ENCODE measurements at regions not wholly inside any gene's neighbourhood (a gene's known extent, or its start where the extent isn't known, plus 50 kb on each side); places are given as distances from the start of the nearest gene placed in this dataset.

DNA sequence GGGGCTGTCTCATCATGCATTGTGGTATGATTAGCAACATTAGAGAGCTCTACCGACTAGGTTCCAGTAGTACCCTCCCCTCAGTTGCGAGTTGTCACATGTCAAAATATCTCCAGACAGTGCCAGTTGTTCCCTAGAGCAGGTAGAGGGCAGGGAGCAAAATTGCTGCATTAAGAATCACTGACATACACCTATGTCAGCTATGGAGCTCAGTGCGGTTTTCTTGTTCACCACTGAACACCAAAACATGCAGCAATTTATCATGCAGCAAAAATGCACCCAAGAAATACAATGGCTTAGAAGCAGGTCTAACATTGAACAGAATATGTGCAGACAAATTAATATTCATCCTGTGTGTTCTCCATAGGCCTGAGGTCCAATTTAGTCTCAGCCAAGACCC, 186.9 kb upstream of the STARD13 start:
- no peak overlapping the region for H3K14ac ChIP-seq (ENCODE audit: low read length)
- H3K9me3 ChIP-seq (ENCODE audit: insufficient read depth, low read depth, low read length) = no peaks in the 10 kb centered on the region
- no peaks in the 10 kb centered on the region for H3K79me1 ChIP-seq (ENCODE audit: low read length)
- no peak overlapping the region for H3K4me2 ChIP-seq (ENCODE audit: low read length)
- WGBS (ENCODE audit: extremely low coverage, insufficient coverage, insufficient read length) = no CpG with 5 or more reads among the region's 3 CpGs
- H4K12ac ChIP-seq (ENCODE audit: low read depth, low read length) = no peak overlapping the region
- H3K4me3 ChIP-seq (ENCODE audit: low read depth, low read length) = no peak overlapping the region
- H3K4me1 ChIP-seq (ENCODE audit: control insufficient read depth in 1 of 2, insufficient read depth in 2 of 2, low read length in 2 of 2) = no peaks in the 10 kb centered on the region
- H4K91ac ChIP-seq (ENCODE audit: low read depth, low read length) = no peak overlapping the region
- H3K18ac ChIP-seq (ENCODE audit: low read length) = no peak overlapping the region
- H2BK12ac ChIP-seq (ENCODE audit: low read length) = no peak overlapping the region
- H2BK120ac ChIP-seq (ENCODE audit: insufficient read depth, low read length, poor library complexity) = no peak overlapping the region
- H3K23ac ChIP-seq (ENCODE audit: low read length) = no peak overlapping the region
- H3K4ac ChIP-seq (ENCODE audit: low read depth, low read length) = no peak overlapping the region
- no peaks in the 10 kb centered on the region for H3K36me3 ChIP-seq (ENCODE audit: control insufficient read depth in 1 of 2, insufficient read depth in 2 of 2, low read length in 2 of 2)
- no peak overlapping the region for H2AFZ ChIP-seq (ENCODE audit: insufficient read depth, low read length, poor library complexity)
- H3K27ac ChIP-seq (ENCODE audit: low read depth, low read length) = no peak overlapping the region
- DNase-seq = no peak
- H3K27me3 ChIP-seq (ENCODE audit: insufficient read depth, low read length) = no peaks in the 10 kb centered on the region
- no peak overlapping the region for H3K9ac ChIP-seq (ENCODE audit: low read length)
- no peak overlapping the region for H2AK5ac ChIP-seq (ENCODE audit: low read length)
- H4K8ac ChIP-seq (ENCODE audit: low read depth, low read length) = no peak overlapping the region
- no peaks in the 10 kb centered on the region for H3K79me2 ChIP-seq (ENCODE audit: control insufficient read depth, insufficient read depth, low read length, poor library complexity)
- no peak overlapping the region for H2BK5ac ChIP-seq (ENCODE audit: low read depth, low read length, poor library complexity)

DNA sequence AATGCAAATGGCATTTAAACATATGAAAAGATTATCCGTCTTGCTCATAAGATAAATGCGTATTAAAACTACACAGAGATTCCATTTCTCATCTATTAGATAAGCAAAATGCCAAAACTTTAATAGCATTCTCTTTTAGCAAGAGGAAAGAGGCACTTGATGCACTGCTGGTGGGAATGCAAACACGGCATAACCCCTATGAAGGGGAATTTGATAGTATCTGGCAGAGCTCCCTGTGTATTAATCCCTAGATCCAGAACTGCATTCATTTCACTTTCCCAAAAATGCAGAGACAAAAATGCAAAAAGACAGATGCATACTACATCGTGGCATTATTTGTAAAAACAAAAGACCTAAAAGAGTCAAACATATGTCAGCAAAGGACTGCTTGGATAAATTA, 193.6 kb upstream of the STARD13 start:
- H3K4ac ChIP-seq (ENCODE audit: low read depth, low read length) = no peak overlapping the region
- H3K79me2 ChIP-seq (ENCODE audit: control insufficient read depth, insufficient read depth, low read length, poor library complexity) = no peaks in the 10 kb centered on the region
- DNase-seq = no peak
- no peak overlapping the region for H2AK5ac ChIP-seq (ENCODE audit: low read length)
- H3K18ac ChIP-seq (ENCODE audit: low read length) = no peak overlapping the region
- no peak overlapping the region for H3K4me2 ChIP-seq (ENCODE audit: low read length)
- H3K9ac ChIP-seq (ENCODE audit: low read length) = no peak overlapping the region
- no peaks in the 10 kb centered on the region for H3K27me3 ChIP-seq (ENCODE audit: insufficient read depth, low read length)
- H3K27ac ChIP-seq (ENCODE audit: low read depth, low read length) = no peak overlapping the region
- H3K14ac ChIP-seq (ENCODE audit: low read length) = no peak overlapping the region
- peaks cover 5% of the 10 kb centered on the region for H3K9me3 ChIP-seq (ENCODE audit: insufficient read depth, low read depth, low read length)
- H3K4me3 ChIP-seq (ENCODE audit: low read depth, low read length) = no peak overlapping the region
- no peak overlapping the region for H2AFZ ChIP-seq (ENCODE audit: insufficient read depth, low read length, poor library complexity)
- H2BK120ac ChIP-seq (ENCODE audit: insufficient read depth, low read length, poor library complexity) = no peak overlapping the region
- no peak overlapping the region for H4K8ac ChIP-seq (ENCODE audit: low read depth, low read length)
- no CpG with 5 or more reads among the region's 4 CpGs for WGBS (ENCODE audit: extremely low coverage, insufficient coverage, insufficient read length)
- H3K4me1 ChIP-seq (ENCODE audit: control insufficient read depth in 1 of 2, insufficient read depth in 2 of 2, low read length in 2 of 2) = peaks cover 0 to 2% of the 10 kb centered on the region in 2 experiments
- H3K36me3 ChIP-seq (ENCODE audit: control insufficient read depth in 1 of 2, insufficient read depth in 2 of 2, low read length in 2 of 2) = no peaks in the 10 kb centered on the region
- H4K12ac ChIP-seq (ENCODE audit: low read depth, low read length) = no peak overlapping the region
- H3K79me1 ChIP-seq (ENCODE audit: low read length) = peaks cover 1% of the 10 kb centered on the region
- no peak overlapping the region for H2BK5ac ChIP-seq (ENCODE audit: low read depth, low read length, poor library complexity)
- H4K91ac ChIP-seq (ENCODE audit: low read depth, low read length) = no peak overlapping the region
- no peak overlapping the region for H3K23ac ChIP-seq (ENCODE audit: low read length)
- H2BK12ac ChIP-seq (ENCODE audit: low read length) = no peak overlapping the region

GRCh38 chr13:33480561-33480960, 195.0 kb upstream of the STARD13 start:
- Histone ChIP-seq H3K4me2 (ENCODE audit: low read length) (no peak overlapping the region), H2BK120ac (ENCODE audit: insufficient read depth, low read length, poor library complexity) (no peak overlapping the region), H3K79me2 (ENCODE audit: control insufficient read depth, insufficient read depth, low read length, poor library complexity) (no peaks in the 10 kb centered on the region), H3K9me3 (ENCODE audit: insufficient read depth, low read depth, low read length) (peaks cover 5% of the 10 kb centered on the region), H2AK5ac (ENCODE audit: low read length) (no peak overlapping the region), H4K91ac (ENCODE audit: low read depth, low read length) (no peak overlapping the region), H3K4ac (ENCODE audit: low read depth, low read length) (no peak overlapping the region), H3K18ac (ENCODE audit: low read length) (no peak overlapping the region), H3K23ac (ENCODE audit: low read length) (no peak overlapping the region), H4K8ac (ENCODE audit: low read depth, low read length) (no peak overlapping the region), H3K14ac (ENCODE audit: low read length) (no peak overlapping the region), H4K12ac (ENCODE audit: low read depth, low read length) (no peak overlapping the region), H2AFZ (ENCODE audit: insufficient read depth, low read length, poor library complexity) (no peak overlapping the region), H3K4me3 (ENCODE audit: low read depth, low read length) (no peak overlapping the region), H3K27ac (ENCODE audit: low read depth, low read length) (no peak overlapping the region), H3K9ac (ENCODE audit: low read length) (no peak overlapping the region), H2BK12ac (ENCODE audit: low read length) (no peak overlapping the region), H2BK5ac (ENCODE audit: low read depth, low read length, poor library complexity) (no peak overlapping the region), H3K4me1 (ENCODE audit: control insufficient read depth in 1 of 2, insufficient read depth in 2 of 2, low read length in 2 of 2) (peaks cover 0 to 2% of the 10 kb centered on the region in 2 experiments), H3K27me3 (ENCODE audit: insufficient read depth, low read length) (no peaks in the 10 kb centered on the region), H3K79me1 (ENCODE audit: low read length) (peaks cover 1% of the 10 kb centered on the region), H3K36me3 (ENCODE audit: control insufficient read depth in 1 of 2, insufficient read depth in 2 of 2, low read length in 2 of 2) (no peaks in the 10 kb centered on the region)
- no CpG with 5 or more reads among the region's 1 CpG for WGBS (ENCODE audit: extremely low coverage, insufficient coverage, insufficient read length)
- DNase-seq = no peak

GRCh38 chr13:33483471-33483870, 197.9 kb upstream of the STARD13 start:
- Histone ChIP-seq H3K27me3 (ENCODE audit: insufficient read depth, low read length) (no peaks in the 10 kb centered on the region), H3K4me2 (ENCODE audit: low read length) (peak overlapping the region; percentile 3)

More at GRCh38 chr13:33483471-33483870, 197.9 kb upstream of the STARD13 start:
- peak overlapping the region; percentile 59 for H3K27ac ChIP-seq (ENCODE audit: low read depth, low read length)
- WGBS (ENCODE audit: extremely low coverage, insufficient coverage, insufficient read length) = no CpG with 5 or more reads among the region's 3 CpGs
- H3K14ac ChIP-seq (ENCODE audit: low read length) = no peak overlapping the region
- peak in 1 of 2 donors; percentile 31 for DNase-seq
- H3K36me3 ChIP-seq (ENCODE audit: control insufficient read depth in 1 of 2, insufficient read depth in 2 of 2, low read length in 2 of 2) = no peaks in the 10 kb centered on the region
- H2BK120ac ChIP-seq (ENCODE audit: insufficient read depth, low read length, poor library complexity) = no peak overlapping the region
- H2AK5ac ChIP-seq (ENCODE audit: low read length) = no peak overlapping the region
- no peak overlapping the region for H4K91ac ChIP-seq (ENCODE audit: low read depth, low read length)
- H3K18ac ChIP-seq (ENCODE audit: low read length) = no peak overlapping the region
- H3K79me2 ChIP-seq (ENCODE audit: control insufficient read depth, insufficient read depth, low read length, poor library complexity) = no peaks in the 10 kb centered on the region
- no peak overlapping the region for H4K8ac ChIP-seq (ENCODE audit: low read depth, low read length)
- peaks cover 2% of the 10 kb centered on the region for H3K9me3 ChIP-seq (ENCODE audit: insufficient read depth, low read depth, low read length)
- H2AFZ ChIP-seq (ENCODE audit: insufficient read depth, low read length, poor library complexity) = no peak overlapping the region
- no peak overlapping the region for H2BK12ac ChIP-seq (ENCODE audit: low read length)
- no peak overlapping the region for H3K9ac ChIP-seq (ENCODE audit: low read length)
- H3K4ac ChIP-seq (ENCODE audit: low read depth, low read length) = no peak overlapping the region
- no peak overlapping the region for H3K23ac ChIP-seq (ENCODE audit: low read length)
- no peak overlapping the region for H2BK5ac ChIP-seq (ENCODE audit: low read depth, low read length, poor library complexity)
- peaks cover 0 to 2% of the 10 kb centered on the region in 2 experiments for H3K4me1 ChIP-seq (ENCODE audit: control insufficient read depth in 1 of 2, insufficient read depth in 2 of 2, low read length in 2 of 2)
- no peak overlapping the region for H3K4me3 ChIP-seq (ENCODE audit: low read depth, low read length)
- H4K12ac ChIP-seq (ENCODE audit: low read depth, low read length) = no peak overlapping the region
- peaks cover 1% of the 10 kb centered on the region for H3K79me1 ChIP-seq (ENCODE audit: low read length)

Data from trophoblast cell (in vitro differentiated cells and primary cell).